ENCODE measurements at regions not wholly inside any gene's neighbourhood (a gene's known extent, or its start where the extent isn't known, plus 50 kb on each side); places are given as distances from the start of the nearest gene placed in this dataset.

GRCh38 chr18:62447652-62448051 lies 75.2 kb upstream of the ZCCHC2 start:
- no peaks in the 10 kb centered on the region for H3K9me3 ChIP-seq (ENCODE audit: control insufficient read depth, insufficient read depth, low read length)
- no peak overlapping the region for H4K91ac ChIP-seq (ENCODE audit: insufficient read depth, low read depth, low read length)
- no peak overlapping the region for H2AK9ac ChIP-seq (replicated peaks; ENCODE audit: low read depth, low read length, poor library complexity)
- H3K4me2 ChIP-seq (ENCODE audit: low read depth, low read length): no peak overlapping the region
- H3K18ac ChIP-seq (ENCODE audit: low read depth, low read length): no peak overlapping the region
- no peak overlapping the region for H3K27ac ChIP-seq (ENCODE audit: insufficient read depth, low read length)
- no peak overlapping the region for H4K5ac ChIP-seq (ENCODE audit: low read depth, low read length)
- no peak overlapping the region for H2AK5ac ChIP-seq (ENCODE audit: low read depth, low read length)
- H2BK120ac ChIP-seq (ENCODE audit: low read depth, low read length): no peak overlapping the region
- no peak overlapping the region for H3K56ac ChIP-seq (ENCODE audit: extremely low read depth, insufficient read depth, low read length)
- dilution Hi-C loops (cut with HindIII; ENCODE audit: low sequenced_read_pairs, unreplicated experiment) (no loop called here), intact Hi-C loops (cut with micrococcal nuclease) (no loop called here), in situ Hi-C loops (cut with MboI; ENCODE audit: low sequenced_read_pairs) (no loop called here)
- no peak overlapping the region for H2BK15ac ChIP-seq (ENCODE audit: low read depth, low read length)
- H2BK20ac ChIP-seq (ENCODE audit: low read depth, low read length): no peak overlapping the region
- no peak overlapping the region for H3K4ac ChIP-seq (ENCODE audit: low read depth, low read length)
- DNase-seq (no peak), ATAC-seq (ENCODE audit: low read depth) (no peak)
- H3K27me3 ChIP-seq (ENCODE audit: control insufficient read depth, insufficient read depth, low read length): peaks cover 13% of the 10 kb centered on the region
- no peak overlapping the region for H4K8ac ChIP-seq (ENCODE audit: low read depth in 2 of 2, low read length in 2 of 2)
- H3K4me3 ChIP-seq (ENCODE audit: insufficient read depth, low read depth, low read length): no peak overlapping the region
- H3K36me3 ChIP-seq (ENCODE audit: control insufficient read depth, insufficient read depth, low read length): no peaks in the 10 kb centered on the region
- ChIA-PET CTCF (interaction anchor here (0.6 kb wide), 1 partner anchor 90 kb away, joined by 7 read pairs; no protein-coding TSS in a partner anchor), POLR2A (ENCODE audit: unreplicated experiment) (no interaction called here)
- no TSS peak for BruUV-seq (replicated peaks)
- TF ChIP-seq ELK1 (IDR thresholded peaks at IDR 0.05; ENCODE audit: borderline replicate concordance, low read depth, low read length) (no peak), NFE2L2 (IDR thresholded peaks at IDR 0.05; ENCODE audit: low read depth, low read length) (no peak), CEBPB (IDR thresholded peaks at IDR 0.05; ENCODE audit: low read depth, low read length) (no peak), BHLHE40 (IDR thresholded peaks at IDR 0.05; ENCODE audit: low read depth, low read length) (no peak), RAD21 (IDR thresholded peaks at IDR 0.05; ENCODE audit: low read length) (no peak), SMC3 (IDR thresholded peaks at IDR 0.05; ENCODE audit: low read depth, low read length) (no peak), CTCF (conservative IDR thresholded peaks at IDR 0.05; ENCODE audit: low read depth, low read length) (no peak), FOS (IDR thresholded peaks at IDR 0.05; ENCODE audit: low read depth, low read length) (no peak), RCOR1 (IDR thresholded peaks at IDR 0.05; ENCODE audit: insufficient replicate concordance, low read length) (no peak), MAZ (IDR thresholded peaks at IDR 0.05; ENCODE audit: borderline replicate concordance, low read depth, low read length) (no peak), USF2 (IDR thresholded peaks at IDR 0.05; ENCODE audit: low read depth, low read length) (no peak), MAFK (IDR thresholded peaks at IDR 0.05; ENCODE audit: low read depth, low read length) (no peak), CHD1 (IDR thresholded peaks at IDR 0.05; ENCODE audit: low read depth, low read length) (no peak)
- H3K14ac ChIP-seq (replicated peaks; ENCODE audit: low read depth, low read length): no peak overlapping the region
- H2BK5ac ChIP-seq (ENCODE audit: low read depth, low read length, poor library complexity, severe bottlenecking): no peak overlapping the region
- no peak overlapping the region for H2AFZ ChIP-seq (replicated peaks; ENCODE audit: low read length, poor library complexity)
- no peaks in the 10 kb centered on the region for H3K9me1 ChIP-seq (ENCODE audit: insufficient read depth, low read length)
- H3K79me1 ChIP-seq (ENCODE audit: low read depth in 1 of 2, low read length in 2 of 2): no peaks in the 10 kb centered on the region
- no peak overlapping the region for H3K9ac ChIP-seq (ENCODE audit: low read depth, low read length)
- no peak overlapping the region for H3K23ac ChIP-seq (ENCODE audit: low read depth, low read length)
- no peaks in the 10 kb centered on the region for H4K20me1 ChIP-seq (ENCODE audit: insufficient read depth, low read length)
- no CpG with 5 or more reads among the region's 2 CpGs for WGBS, 2 experiments (ENCODE audit: extremely low coverage in 2 of 2, insufficient read length in 1 of 2)
- H3K4me1 ChIP-seq (ENCODE audit: control insufficient read depth, insufficient read depth, low read length): peaks cover 7% of the 10 kb centered on the region

Measured in IMR-90 (cell line).